ENCODE measurements at regions not wholly inside any gene's neighbourhood (a gene's known extent, or its start where the extent isn't known, plus 50 kb on each side); places are given as distances from the start of the nearest gene placed in this dataset.

DNA sequence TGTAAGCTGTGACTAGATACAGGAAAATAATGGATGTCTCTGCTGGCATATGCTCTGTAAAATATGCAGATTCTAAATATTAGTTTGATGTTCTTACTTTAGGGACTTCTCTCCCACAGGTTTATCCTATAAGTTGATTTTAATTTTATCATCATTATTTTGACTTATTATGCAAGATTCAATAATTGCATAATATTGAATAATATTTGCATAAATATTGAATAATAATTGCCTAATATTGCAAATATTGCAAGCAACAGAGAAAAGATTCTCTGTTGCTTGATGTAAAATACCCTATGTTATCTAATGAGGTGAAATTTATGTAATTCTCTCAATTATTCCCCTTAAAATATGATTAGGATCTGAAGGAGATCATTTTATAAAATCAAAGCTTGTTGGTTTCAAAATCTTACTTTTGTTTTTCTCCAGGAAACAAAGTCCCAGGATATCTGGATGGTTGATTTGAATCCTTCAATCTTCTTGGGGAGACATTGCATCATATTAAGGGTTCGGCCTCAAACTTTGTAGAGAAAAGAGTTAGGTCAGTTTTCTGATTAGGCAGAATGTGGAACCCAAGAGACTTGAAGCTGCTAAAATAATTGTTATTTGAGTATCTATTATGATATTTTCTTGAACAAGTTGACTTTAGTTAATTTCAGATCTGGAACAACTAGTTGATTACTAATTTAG, 92.8 kb upstream of the MTPN start:
- no peak for TF ChIP-seq CTCF (IDR thresholded peaks at IDR 0.05; ENCODE audit: insufficient read depth, low read depth, low read length, missing control alignments)
- no peak for DNase-seq (ENCODE audit: low read depth)
- H3K4me3 ChIP-seq (ENCODE audit: low read depth, low read length) = no peak overlapping the region

GRCh38 chr7:136067277-136067676, 90.1 kb upstream of the MTPN start:
- H3K4me3 ChIP-seq (ENCODE audit: low read depth, low read length) = no peak overlapping the region
- TF ChIP-seq CTCF (IDR thresholded peaks at IDR 0.05; ENCODE audit: insufficient read depth, low read depth, low read length, missing control alignments) = no peak
- no peak for DNase-seq (ENCODE audit: low read depth)

- H3K4me3 ChIP-seq (ENCODE audit: low read depth, low read length) = no peak overlapping the region
- TF ChIP-seq CTCF (IDR thresholded peaks at IDR 0.05; ENCODE audit: insufficient read depth, low read depth, low read length, missing control alignments) = no peak
- DNase-seq (ENCODE audit: low read depth) = no peak
These were observed 89.4 kb upstream of the MTPN start for GRCh38 chr7:136066304-136067143.

DNA sequence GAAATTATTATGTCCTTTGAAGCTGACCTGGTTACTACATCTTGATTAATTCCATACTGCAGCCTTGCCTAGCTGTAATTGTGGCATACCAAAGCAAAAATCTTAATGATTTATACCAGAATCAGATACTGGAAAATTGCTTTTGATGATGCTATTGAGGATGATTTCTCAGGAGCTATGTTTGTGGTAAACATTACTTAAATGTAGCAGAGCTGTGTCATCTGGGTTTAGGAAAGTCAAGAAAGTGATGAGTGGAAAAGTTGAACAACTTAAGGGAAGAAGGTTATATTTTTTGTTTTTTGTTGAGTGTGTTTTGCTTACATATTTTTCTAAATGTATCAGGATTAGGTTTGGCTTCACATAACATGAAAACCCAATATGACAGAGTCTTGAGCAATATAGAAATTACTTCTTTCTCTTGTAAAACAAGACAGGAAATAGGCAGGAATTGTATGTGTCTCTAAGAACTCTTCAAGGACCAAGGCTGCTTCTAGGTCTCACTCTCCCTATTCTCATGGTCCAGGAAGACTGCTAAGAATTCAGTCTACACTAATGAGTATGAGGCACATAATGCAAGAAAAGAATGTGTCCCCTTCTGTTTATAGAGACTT, 87.6 kb upstream of the MTPN start:
- no peak overlapping the region for H3K4me3 ChIP-seq (ENCODE audit: low read depth, low read length)
- no peak for TF ChIP-seq CTCF (IDR thresholded peaks at IDR 0.05; ENCODE audit: insufficient read depth, low read depth, low read length, missing control alignments)
- no peak for DNase-seq (ENCODE audit: low read depth)

DNA sequence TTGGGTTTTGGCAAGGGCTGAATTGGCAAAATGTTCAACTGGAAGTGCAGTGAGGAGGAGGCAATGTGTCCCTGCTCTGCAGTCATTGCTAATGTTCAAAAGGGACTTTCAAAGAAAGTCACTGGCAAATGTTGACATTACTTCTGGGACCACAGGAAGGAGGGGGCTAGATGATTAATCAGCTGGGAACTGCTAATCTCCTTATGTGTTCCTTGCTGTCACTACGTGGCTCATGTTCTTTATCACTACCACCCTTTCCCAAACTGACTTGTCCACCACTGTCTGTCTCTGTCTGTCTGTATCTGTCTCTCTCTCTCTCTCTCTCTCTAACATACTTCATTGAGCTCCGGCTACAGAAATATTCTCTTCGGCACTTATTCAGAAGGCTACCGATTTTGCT, 86.9 kb upstream of the MTPN start:
- no peak for TF ChIP-seq CTCF (IDR thresholded peaks at IDR 0.05; ENCODE audit: insufficient read depth, low read depth, low read length, missing control alignments)
- H3K4me3 ChIP-seq (ENCODE audit: low read depth, low read length) = no peak overlapping the region
- no peak for DNase-seq (ENCODE audit: low read depth)

DNA sequence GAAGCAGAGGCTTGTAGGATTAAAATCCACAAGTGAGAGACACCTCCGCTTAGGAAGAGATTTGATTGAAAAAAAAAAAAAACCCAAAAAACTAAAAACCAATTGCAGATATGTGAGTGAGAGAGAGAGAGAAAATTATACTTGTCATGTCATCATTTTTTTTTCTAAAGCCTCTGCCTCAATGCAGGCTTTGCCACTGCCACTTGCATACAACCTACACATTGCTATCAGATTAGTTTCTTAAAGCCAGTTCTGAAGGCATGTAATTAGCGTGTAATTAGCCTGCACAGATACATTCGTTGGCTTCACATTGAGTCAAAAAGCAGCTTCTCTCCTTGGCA, 86.1 kb upstream of the MTPN start:
- DNase-seq (ENCODE audit: low read depth) = no peak
- no peak for TF ChIP-seq CTCF (IDR thresholded peaks at IDR 0.05; ENCODE audit: insufficient read depth, low read depth, low read length, missing control alignments)
- H3K4me3 ChIP-seq (ENCODE audit: low read depth, low read length) = no peak overlapping the region

All from GM12865 (cell line).